ENCODE measurements at regions not wholly inside any gene's neighbourhood (a gene's known extent, or its start where the extent isn't known, plus 50 kb on each side); places are given as distances from the start of the nearest gene placed in this dataset.

GRCh38 chr14:106811162-106811561, 1284.8 kb downstream of the TMEM121 start:
- TF ChIP-seq CTCF (IDR thresholded peaks at IDR 0.05; ENCODE audit: control extremely low read depth, extremely low read depth), result no peak
- Histone ChIP-seq H3K27ac (ENCODE audit: low read depth in 1 of 2, low read length in 1 of 2) (no peak overlapping the region), H3K9me3 (ENCODE audit: control insufficient read depth in 4 of 4, insufficient read depth in 3 of 4, low read length in 3 of 4) (peaks cover 0 to 8% (median 3%) of the 10 kb centered on the region in 4 donors), H3K36me3 (ENCODE audit: control insufficient read depth in 4 of 4, insufficient read depth in 4 of 4, low read length in 4 of 4) (no peaks in the 10 kb centered on the region), H3K9ac (ENCODE audit: insufficient read depth in 1 of 2, low read length in 2 of 2) (no peak overlapping the region), H3K4me3 (no peak overlapping the region), H3K27me3 (ENCODE audit: control insufficient read depth in 3 of 3, insufficient read depth in 3 of 3, low read length in 2 of 3) (no peaks in the 10 kb centered on the region), H3K4me1 (ENCODE audit: control insufficient read depth in 5 of 5, insufficient read depth in 5 of 5, low read length in 5 of 5) (no peaks in the 10 kb centered on the region)
- no peak for ATAC-seq (ENCODE audit: insufficient read depth, low FRiP score)
- 72 to 92% methylated on average over 1 of the region's 1 CpG for WGBS, 2 donors
- no peak for DNase-seq

DNA sequence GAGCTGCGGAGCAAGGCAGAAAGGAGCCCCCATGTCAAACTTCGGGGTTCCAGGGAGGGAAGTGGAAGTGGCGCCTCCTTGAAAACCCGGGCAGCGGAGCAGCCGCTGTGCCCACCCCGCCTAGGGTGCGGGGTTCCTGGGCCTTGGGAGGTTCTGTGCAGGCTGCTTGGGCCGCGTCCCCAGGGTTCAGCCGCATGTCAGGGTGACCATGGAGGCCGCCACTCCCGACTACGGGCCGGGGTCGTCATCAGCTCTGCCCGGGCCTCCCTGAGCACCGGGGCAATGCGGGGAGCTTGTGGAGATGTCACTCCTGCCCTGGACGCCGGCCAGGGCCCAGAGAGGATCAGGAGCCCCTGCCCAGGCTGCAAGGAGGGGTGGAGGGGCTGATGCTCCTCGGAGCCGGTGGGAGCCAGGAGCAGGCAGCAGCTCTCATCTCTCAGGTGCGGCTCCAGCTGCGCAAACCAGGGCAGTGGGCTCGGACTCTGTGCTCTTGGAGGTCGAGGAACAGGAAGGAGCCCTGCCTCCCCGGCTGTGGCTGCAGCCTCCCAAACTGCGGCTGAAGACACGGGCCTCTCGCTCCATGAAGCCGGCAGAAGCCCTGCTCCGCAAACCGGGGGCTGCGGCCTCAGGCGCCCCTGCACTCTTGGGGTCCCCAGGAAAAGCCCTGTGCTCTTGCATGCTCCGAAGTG, 1286.5 kb downstream of the TMEM121 start:
- H3K27me3 ChIP-seq (ENCODE audit: control insufficient read depth in 3 of 3, insufficient read depth in 3 of 3, low read length in 2 of 3), result no peaks in the 10 kb centered on the region
- H3K9me3 ChIP-seq (ENCODE audit: control insufficient read depth in 4 of 4, insufficient read depth in 3 of 4, low read length in 3 of 4), result peaks cover 0 to 6% (median 3%) of the 10 kb centered on the region in 4 donors
- no peak for TF ChIP-seq CTCF (IDR thresholded peaks at IDR 0.05; ENCODE audit: control extremely low read depth, extremely low read depth)
- H3K36me3 ChIP-seq (ENCODE audit: control insufficient read depth in 4 of 4, insufficient read depth in 4 of 4, low read length in 4 of 4), result no peaks in the 10 kb centered on the region
- WGBS, 2 donors, result 88 to 91% methylated on average over 33 to 37 of the region's 37 CpGs
- ATAC-seq (ENCODE audit: insufficient read depth, low FRiP score) (no peak), DNase-seq (no peak)
- no peaks in the 10 kb centered on the region for H3K4me1 ChIP-seq (ENCODE audit: control insufficient read depth in 5 of 5, insufficient read depth in 5 of 5, low read length in 5 of 5)
- H3K27ac ChIP-seq (ENCODE audit: low read depth in 1 of 2, low read length in 1 of 2), result no peak overlapping the region
- no peak overlapping the region for H3K9ac ChIP-seq (ENCODE audit: insufficient read depth in 1 of 2, low read length in 2 of 2)
- H3K4me3 ChIP-seq, result no peak overlapping the region

DNA sequence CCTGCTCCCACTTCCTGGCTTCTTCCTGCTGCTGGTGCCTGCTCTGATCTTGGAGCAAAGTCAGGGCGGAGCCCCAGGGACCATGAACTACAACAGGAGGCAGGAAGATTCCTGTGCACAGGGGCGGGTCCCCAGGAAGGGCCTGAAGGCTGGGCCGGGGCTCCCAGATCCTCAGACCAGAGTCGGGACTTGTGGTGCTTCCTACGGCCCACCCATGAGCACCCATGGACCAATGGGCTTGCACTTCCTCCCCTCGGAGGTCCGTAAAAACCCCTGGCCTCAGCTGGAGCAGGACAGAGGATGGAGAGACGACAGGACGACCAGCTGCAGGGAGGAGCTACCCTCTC, 1287.1 kb downstream of the TMEM121 start:
- no peak overlapping the region for H3K9ac ChIP-seq (ENCODE audit: insufficient read depth in 1 of 2, low read length in 2 of 2)
- H3K4me3 ChIP-seq, result no peak overlapping the region
- H3K27ac ChIP-seq (ENCODE audit: low read depth in 1 of 2, low read length in 1 of 2), result no peak overlapping the region
- TF ChIP-seq CTCF (IDR thresholded peaks at IDR 0.05; ENCODE audit: control extremely low read depth, extremely low read depth), result no peak
- 73 to 77% methylated on average over 9 of the region's 9 CpGs for WGBS, 2 donors
- peaks cover 0 to 6% (median 3%) of the 10 kb centered on the region in 4 donors for H3K9me3 ChIP-seq (ENCODE audit: control insufficient read depth in 4 of 4, insufficient read depth in 3 of 4, low read length in 3 of 4)
- H3K4me1 ChIP-seq (ENCODE audit: control insufficient read depth in 5 of 5, insufficient read depth in 5 of 5, low read length in 5 of 5), result no peaks in the 10 kb centered on the region
- no peaks in the 10 kb centered on the region for H3K27me3 ChIP-seq (ENCODE audit: control insufficient read depth in 3 of 3, insufficient read depth in 3 of 3, low read length in 2 of 3)
- no peak for ATAC-seq (ENCODE audit: insufficient read depth, low FRiP score)
- H3K36me3 ChIP-seq (ENCODE audit: control insufficient read depth in 4 of 4, insufficient read depth in 4 of 4, low read length in 4 of 4), result no peaks in the 10 kb centered on the region
- DNase-seq, result no peak

- DNase-seq (no peak), ATAC-seq (ENCODE audit: insufficient read depth, low FRiP score) (no peak)
- H3K9ac ChIP-seq (ENCODE audit: insufficient read depth in 1 of 2, low read length in 2 of 2), result no peak overlapping the region
- no peaks in the 10 kb centered on the region for H3K27me3 ChIP-seq (ENCODE audit: control insufficient read depth in 3 of 3, insufficient read depth in 3 of 3, low read length in 2 of 3)
- WGBS, 2 donors, result 91 to 98% methylated on average over 1 of the region's 1 CpG
- no peaks in the 10 kb centered on the region for H3K9me3 ChIP-seq (ENCODE audit: control insufficient read depth in 4 of 4, insufficient read depth in 3 of 4, low read length in 3 of 4)
- TF ChIP-seq CTCF (IDR thresholded peaks at IDR 0.05; ENCODE audit: control extremely low read depth, extremely low read depth), result no peak
- H3K4me3 ChIP-seq, result no peak overlapping the region
- no peak overlapping the region for H3K27ac ChIP-seq (ENCODE audit: low read depth in 1 of 2, low read length in 1 of 2)
- H3K4me1 ChIP-seq (ENCODE audit: control insufficient read depth in 5 of 5, insufficient read depth in 5 of 5, low read length in 5 of 5), result no peaks in the 10 kb centered on the region
- no peaks in the 10 kb centered on the region for H3K36me3 ChIP-seq (ENCODE audit: control insufficient read depth in 4 of 4, insufficient read depth in 4 of 4, low read length in 4 of 4)
Measured at GRCh38 chr14:106820119-106820518, 1293.7 kb downstream of the TMEM121 start.
